Gastroesophageal sphincter (tissue), 4 donors: ENCODE measurements at regions not wholly inside any gene's neighbourhood (a gene's known extent, or its start where the extent isn't known, plus 50 kb on each side); places are given as distances from the start of the nearest gene placed in this dataset.
"Not testable (repeated sequence)": the region's sequence is repeated elsewhere in the genome, so short reads cannot be mapped to it uniquely, and the experiment has no call there.

Experiments
- ATAC-seq: fragments of 150-250 bp; one replicate; pipeline ENCODE4 v1.9.1; 2016; ENCODE audit warnings: mild to moderate bottlenecking, moderate library complexity
- H3K27ac ChIP-seq, 4 donors: fragments of 200-600 bp; sonication (generic) in 3 of 4; 1 replicate in 3 of 4; 2 replicates in 1 of 4; pipeline ENCODE4 v1.5.1; 2016 to 2019
- H3K27me3 ChIP-seq: fragments of 200-600 bp; sonication (generic); one replicate; pipeline ENCODE4 v1.5.1; 2019
- H3K36me3 ChIP-seq, 2 donors: fragments of 200-600 bp; sonication (generic); one replicate each; pipeline ENCODE4 v1.5.1; 2019; ENCODE audit warnings: control low read depth in 1 of 2
- H3K4me1 ChIP-seq, 3 donors: fragments of 200-600 bp; sonication (generic); 1 replicate in 2 of 3; 2 replicates in 1 of 3; pipeline ENCODE4 v1.5.1; 2016 to 2019; ENCODE audit warnings: control low read depth in 2 of 3
- H3K4me3 ChIP-seq, 2 donors: fragments of 200-600 bp; sonication (generic); one replicate each; pipeline ENCODE4 v1.5.1; 2019; ENCODE audit warnings: mild to moderate bottlenecking in 1 of 2, moderate library complexity in 1 of 2
- H3K9me3 ChIP-seq, 3 donors: fragments of 200-600 bp; sonication (generic); one replicate each; pipeline ENCODE4 v1.5.1; 2017 to 2019; ENCODE audit warnings: control low read depth in 2 of 3
- CTCF ChIP-seq, 4 experiments: fragments of 200-600 bp in 2 of 4; fragments of 450-650 bp in 2 of 4; sonication (generic) in 1 of 4; IDR thresholded peaks; one replicate each; pipeline ENCODE4 v1.5.1; 2017 to 2019; ENCODE audit warnings: antibody characterized with exemption in 4 of 4, mild to moderate bottlenecking in 2 of 4, moderate library complexity in 2 of 4
- EP300 ChIP-seq: sonication (generic); formaldehyde crosslinking; IDR thresholded peaks from one replicate; pipeline ENCODE4 v1.6.1; 2017; ENCODE audit warnings: antibody characterized with exemption, mild to moderate bottlenecking
- POLR2A ChIP-seq, 2 donors: fragments of 450-650 bp; IDR thresholded peaks; one replicate each; pipeline ENCODE4 v1.6.1; 2017; ENCODE audit warnings: antibody characterized with exemption in 2 of 2, mild to moderate bottlenecking in 2 of 2, moderate library complexity in 1 of 2
- POLR2AphosphoS5 ChIP-seq: sonication (generic); formaldehyde crosslinking; IDR thresholded peaks from one replicate; pipeline ENCODE4 v1.6.1; 2017; ENCODE audit warnings: antibody characterized with exemption
- WGBS, 2 donors: methylation state at CpG; one replicate each; pipeline ENCODE4 v1.1.5; 2018; ENCODE audit warnings: low coverage in 1 of 2; 5-methylcytosine and 5-hydroxymethylcytosine counted together

GRCh38 chr6:84973606-84974005 lies 209.2 kb upstream of the TBX18 start:
- H3K36me3 ChIP-seq = no peaks in the 10 kb centered on the region
- TF ChIP-seq EP300 = no peak
- no peak for TF ChIP-seq CTCF (IDR thresholded peaks at IDR 0.05)
- no peak for TF ChIP-seq POLR2AphosphoS5

GRCh38 chr6:84967965-84968364 lies 203.6 kb upstream of the TBX18 start:
- Histone ChIP-seq H3K4me3 (no peak overlapping the region), H3K4me1 (no peaks in the 10 kb centered on the region), H3K36me3 (no peaks in the 10 kb centered on the region), H3K9me3 (peaks cover 0 to 26% (median 0%) of the 10 kb centered on the region in 3 donors), H3K27me3 (no peaks in the 10 kb centered on the region), H3K27ac (no peak overlapping the region)
- 87 to 92% methylated on average over 6 to 9 of the region's 11 CpGs for WGBS, 2 donors
- TF ChIP-seq EP300 (no peak), POLR2A (IDR thresholded peaks at IDR 0.05) (no peak), CTCF (IDR thresholded peaks at IDR 0.05) (no peak)
- ATAC-seq = no peak

More at GRCh38 chr6:84973606-84974005, 209.2 kb upstream of the TBX18 start:
- ATAC-seq = no peak
- H3K27me3 ChIP-seq = no peaks in the 10 kb centered on the region
- H3K4me1 ChIP-seq = no peaks in the 10 kb centered on the region
- H3K4me3 ChIP-seq = no peak overlapping the region
- peaks cover 0 to 9% (median 0%) of the 10 kb centered on the region in 3 donors for H3K9me3 ChIP-seq
- 84 to 90% methylated on average over 2 of the region's 2 CpGs for WGBS, 2 donors
- no peak overlapping the region for H3K27ac ChIP-seq

- Histone ChIP-seq H3K27ac (no peak overlapping the region), H3K36me3 (no peaks in the 10 kb centered on the region), H3K4me1 (no peaks in the 10 kb centered on the region), H3K9me3 (peaks cover 0 to 26% (median 0%) of the 10 kb centered on the region in 3 donors), H3K4me3 (no peak overlapping the region), H3K27me3 (no peaks in the 10 kb centered on the region)
- 59 to 63% methylated on average over 2 to 7 of the region's 7 CpGs for WGBS, 2 donors
- no peak for ATAC-seq
- TF ChIP-seq POLR2AphosphoS5 = no peak
- no peak for TF ChIP-seq POLR2A (IDR thresholded peaks at IDR 0.05)
- TF ChIP-seq CTCF (IDR thresholded peaks at IDR 0.05) = no peak
- no peak for TF ChIP-seq EP300
These were observed 203.0 kb upstream of the TBX18 start for GRCh38 chr6:84967389-84967788.

GRCh38 chr6:84953111-84953755 lies 188.8 kb upstream of the TBX18 start:
- Histone ChIP-seq H3K4me3 (no peak overlapping the region), H3K27ac (no peak overlapping the region), H3K9me3 (peaks cover 0 to 13% (median 0%) of the 10 kb centered on the region in 3 donors), H3K4me1 (no peaks in the 10 kb centered on the region), H3K36me3 (no peaks in the 10 kb centered on the region), H3K27me3 (no peaks in the 10 kb centered on the region)
- no peak for ATAC-seq
- WGBS, 2 donors = 38 to 44% methylated on average over 2 of the region's 2 CpGs
- no peak for TF ChIP-seq POLR2AphosphoS5
- TF ChIP-seq POLR2A (IDR thresholded peaks at IDR 0.05) = no peak
- TF ChIP-seq EP300 = no peak
- TF ChIP-seq CTCF (IDR thresholded peaks at IDR 0.05) = no peak

- ATAC-seq, H3K36me3 ChIP-seq, H3K4me1 ChIP-seq, H3K27ac ChIP-seq, H3K4me3 ChIP-seq, H3K27me3 ChIP-seq: not testable (repeated sequence)
- peaks cover 0 to 40% (median 0%) of the 10 kb centered on the region in 3 donors for H3K9me3 ChIP-seq
- WGBS, 2 donors = 82 to 92% methylated on average over 3 to 5 of the region's 7 CpGs
These were observed 180.5 kb upstream of the TBX18 start for GRCh38 chr6:84944926-84945325.
